ENCODE measurements at regions not wholly inside any gene's neighbourhood (a gene's known extent, or its start where the extent isn't known, plus 50 kb on each side); places are given as distances from the start of the nearest gene placed in this dataset.

DNA sequence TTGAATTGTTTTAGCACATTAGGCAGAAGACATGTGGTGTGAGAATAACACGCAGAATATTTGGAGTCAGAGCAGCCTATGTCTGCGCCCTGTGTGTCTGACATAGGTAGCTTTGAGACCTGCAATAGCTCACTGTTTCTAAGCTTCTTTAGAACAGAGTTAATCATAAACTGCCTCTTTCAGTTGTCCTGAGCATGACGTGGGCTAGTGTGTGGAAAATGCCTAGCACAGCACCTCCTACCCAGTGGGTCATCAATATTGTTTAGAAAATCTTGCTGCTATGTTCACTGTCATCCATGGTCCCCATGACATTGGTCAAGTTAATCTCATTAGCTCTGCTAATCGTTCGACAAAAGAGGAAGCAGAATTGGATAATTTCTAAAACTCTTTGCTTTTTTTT, 357.4 kb upstream of the SGCD start:
- no peak for TF ChIP-seq CTCF (IDR thresholded peaks at IDR 0.05)
- TF ChIP-seq POLR2A (IDR thresholded peaks at IDR 0.05): no peak
